ENCODE measurements at regions not wholly inside any gene's neighbourhood (a gene's known extent, or its start where the extent isn't known, plus 50 kb on each side); places are given as distances from the start of the nearest gene placed in this dataset.
"Not testable (repeated sequence)": the region's sequence is repeated elsewhere in the genome, so short reads cannot be mapped to it uniquely, and the experiment has no call there.

DNA sequence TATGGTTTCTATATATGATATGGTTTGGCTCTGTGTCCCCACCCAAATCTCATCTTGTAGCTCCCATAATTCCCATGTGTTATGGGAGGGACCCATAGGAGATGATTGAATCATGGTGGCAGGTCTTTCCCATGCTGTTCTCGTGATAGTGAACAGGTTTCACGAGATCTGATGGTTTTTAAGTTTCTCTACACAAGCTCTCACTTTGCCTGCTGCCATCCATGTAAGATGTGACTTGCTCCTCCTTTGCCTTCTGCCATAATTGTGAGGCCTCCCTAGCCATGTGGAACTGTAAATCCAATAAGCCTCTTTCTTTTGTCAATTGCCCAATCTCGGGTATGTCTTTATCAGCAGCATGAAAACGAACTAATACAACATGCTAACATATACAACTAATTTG lies 252.2 kb upstream of the NRIP1 start:
- DNase-seq (ENCODE audit: low spot score), result not testable (repeated sequence)

- DNase-seq (ENCODE audit: low spot score), result no peak
Observed at GRCh38 chr21:15319727-15320126, 254.9 kb upstream of the NRIP1 start.

DNA sequence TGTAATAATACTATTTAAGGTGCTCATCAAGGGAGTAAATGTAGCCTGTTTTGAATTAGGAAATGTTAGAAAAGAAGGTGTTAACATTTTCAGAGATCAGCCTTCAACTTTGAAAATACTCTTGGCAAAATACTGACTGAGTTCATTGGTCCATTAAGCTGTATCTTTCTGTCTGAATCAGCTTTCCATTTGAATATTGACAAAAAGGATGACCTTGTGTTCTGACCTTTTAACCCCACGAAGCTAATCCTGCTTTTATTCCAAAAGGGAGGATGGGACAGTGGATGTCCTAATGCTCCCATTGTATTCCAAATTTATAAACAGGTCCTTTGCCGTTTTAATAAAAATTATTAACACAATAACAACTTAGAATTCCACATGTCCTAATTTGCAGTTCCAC lies 259.7 kb upstream of the NRIP1 start:
- no peak for DNase-seq (ENCODE audit: low spot score)

DNA sequence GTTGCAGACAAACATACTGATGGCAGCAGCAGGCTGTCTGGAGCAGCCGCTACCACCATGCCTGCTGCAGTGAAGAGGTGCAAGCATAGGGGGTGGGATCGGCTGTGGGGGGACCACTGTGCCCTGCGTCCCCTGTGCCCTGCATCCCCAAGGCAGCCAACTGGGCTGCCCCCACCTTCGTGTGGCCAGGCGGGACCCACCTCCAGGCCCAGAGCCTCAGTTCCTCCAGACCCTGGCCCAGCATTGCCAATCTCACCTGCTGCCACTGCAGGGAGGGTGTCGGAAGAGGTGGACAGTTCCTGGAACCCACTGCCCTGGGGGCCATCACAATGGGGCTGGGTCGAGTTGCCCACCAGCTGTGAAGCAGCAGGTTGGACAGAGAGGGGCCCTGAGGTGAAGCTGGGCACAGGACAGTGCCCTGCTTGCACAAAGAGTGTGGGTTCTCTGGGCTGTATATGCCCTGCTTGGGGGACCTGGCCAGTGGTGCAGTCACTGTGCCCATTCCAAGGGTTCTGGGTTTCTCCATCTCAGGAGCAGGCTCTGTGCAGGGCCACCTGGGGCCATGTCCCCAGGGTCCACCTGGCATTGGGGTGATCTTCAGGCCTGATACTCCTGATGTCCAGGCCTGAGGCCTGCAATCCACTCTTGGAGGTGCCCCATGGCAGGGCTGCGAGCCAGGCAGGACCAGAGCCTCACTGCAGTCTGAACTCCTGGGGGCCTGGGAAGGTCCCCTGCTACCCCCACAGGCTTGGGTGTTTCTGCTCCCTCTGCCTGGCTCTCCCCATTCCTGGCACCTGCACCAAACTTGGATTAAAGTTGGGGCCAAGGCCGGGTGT lies 261.4 kb upstream of the NRIP1 start:
- no peak for DNase-seq (ENCODE audit: low spot score)

DNA sequence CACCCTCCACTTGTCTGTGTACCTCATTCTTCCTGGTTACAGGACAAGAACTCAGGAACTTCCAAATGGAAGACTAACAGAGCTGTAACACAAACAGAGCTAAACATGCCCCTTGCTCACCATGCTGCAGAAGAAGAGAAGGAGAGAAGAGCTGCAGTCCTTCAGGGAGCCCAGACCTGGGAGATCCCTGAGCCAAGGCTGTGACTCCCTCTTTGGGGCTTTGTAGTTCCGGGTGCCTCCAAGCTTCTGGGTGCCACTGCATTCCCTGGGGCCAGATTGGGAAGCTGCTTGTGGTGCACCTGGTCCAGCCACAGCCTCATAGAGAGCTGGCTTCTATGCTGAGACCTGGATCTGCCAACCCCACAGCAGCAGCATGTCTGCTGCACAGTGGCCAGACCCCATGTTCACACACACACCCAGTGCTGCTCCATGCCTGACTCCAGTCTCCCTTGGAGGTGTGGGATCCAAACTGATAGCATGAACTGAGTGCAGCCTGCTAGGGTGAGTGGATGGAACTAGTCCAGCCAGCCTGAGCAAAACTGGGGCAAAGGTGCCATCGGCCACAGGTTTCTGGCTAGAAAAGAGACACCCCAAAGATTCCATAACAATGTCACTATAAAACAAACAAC lies 263.0 kb upstream of the NRIP1 start:
- no peak for DNase-seq (ENCODE audit: low spot score)

DNA sequence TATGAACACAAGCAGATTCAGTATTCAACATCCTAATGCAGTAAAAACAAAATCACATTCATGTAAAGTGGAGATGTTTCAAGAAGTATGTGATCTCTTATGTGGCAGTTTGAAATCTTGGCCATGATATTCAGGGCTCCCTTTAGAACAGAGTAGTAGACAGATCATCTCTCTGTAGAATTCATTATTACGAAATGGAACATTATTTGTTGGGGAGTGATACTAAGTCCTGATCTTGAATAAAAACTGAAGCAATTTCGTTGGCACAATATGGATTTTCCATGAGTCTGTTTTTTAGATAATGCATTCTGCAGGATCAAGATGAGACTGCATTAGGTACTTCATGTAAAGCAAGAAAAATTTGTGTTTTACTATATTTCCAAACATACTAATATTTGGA lies 264.4 kb upstream of the NRIP1 start:
- no peak for DNase-seq (ENCODE audit: low spot score)

GRCh38 chr21:15330872-15331271 lies 266.1 kb upstream of the NRIP1 start:
- DNase-seq (ENCODE audit: low spot score), result no peak

- no peak for DNase-seq (ENCODE audit: low spot score)
Observed at GRCh38 chr21:15332572-15332971, 267.8 kb upstream of the NRIP1 start.

DNA sequence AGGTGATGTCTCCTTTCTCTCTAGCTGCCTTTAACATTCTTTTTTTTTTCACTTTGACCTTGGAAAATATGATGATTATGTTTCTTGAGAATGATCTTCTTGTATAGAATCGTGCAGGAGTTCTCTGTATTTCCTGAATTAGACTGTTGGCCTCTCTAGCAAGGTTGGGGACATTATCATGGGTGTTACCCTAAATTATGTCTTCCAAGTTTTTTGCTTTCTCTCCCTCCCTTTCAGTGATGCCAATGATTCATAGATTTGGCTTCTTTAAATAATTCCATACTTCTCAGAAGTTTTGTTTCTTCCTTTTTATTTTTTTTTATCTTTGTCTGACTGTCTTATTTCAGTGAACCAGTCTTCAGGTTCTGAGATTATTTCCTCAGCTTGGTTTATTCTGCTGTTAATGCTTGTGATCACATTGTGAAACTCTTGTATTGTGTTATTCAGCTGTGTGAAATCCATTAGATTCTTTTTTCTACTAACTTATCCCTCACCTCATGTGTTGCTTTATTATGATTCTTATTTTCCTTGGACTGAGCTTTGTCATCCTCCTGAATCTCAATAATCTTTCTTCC lies 268.4 kb upstream of the NRIP1 start:
- DNase-seq (ENCODE audit: low spot score), result no peak

GRCh38 chr21:15333951-15334350 lies 269.2 kb upstream of the NRIP1 start:
- no peak for DNase-seq (ENCODE audit: low spot score)

DNA sequence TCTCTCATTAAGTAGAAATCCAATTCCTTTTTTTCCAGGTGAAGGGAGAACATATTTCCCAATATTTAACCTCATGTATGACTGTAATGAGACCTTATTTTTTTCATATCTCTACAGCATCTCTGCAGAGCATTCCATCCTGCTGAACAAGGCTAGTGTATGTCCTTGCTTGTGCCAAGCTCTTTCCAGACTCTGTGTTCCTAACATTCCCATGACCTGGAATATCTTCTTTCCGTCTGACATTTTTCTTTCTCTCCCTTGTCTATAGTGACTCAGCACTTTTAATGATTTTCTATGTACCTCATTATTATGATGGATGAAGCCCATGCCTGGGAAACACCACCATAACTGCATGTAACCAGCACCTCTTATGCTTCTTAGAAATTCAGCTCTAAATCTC lies 278.3 kb upstream of the NRIP1 start:
- DNase-seq (ENCODE audit: low spot score), result no peak

DNA sequence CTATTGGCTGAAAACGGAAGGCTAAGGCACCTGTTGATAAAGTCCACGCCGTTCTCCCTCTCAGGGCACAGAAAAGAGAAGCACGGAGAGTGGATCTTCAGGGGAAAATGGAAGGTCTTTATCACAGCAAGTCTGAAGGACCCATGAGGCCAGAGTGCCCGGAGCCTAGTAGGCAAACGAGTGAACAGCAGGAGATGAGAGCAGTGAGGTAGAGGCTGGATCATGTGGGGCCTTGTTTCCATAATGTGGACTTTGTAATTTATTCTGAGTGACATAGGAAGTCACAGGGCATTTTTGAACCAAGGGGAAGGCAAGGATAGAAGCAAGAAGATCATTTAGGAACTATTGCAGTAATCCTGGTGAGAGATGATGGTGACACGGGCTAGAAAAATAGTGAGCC lies 287.2 kb upstream of the NRIP1 start:
- no peak for DNase-seq (ENCODE audit: low spot score)

DNA sequence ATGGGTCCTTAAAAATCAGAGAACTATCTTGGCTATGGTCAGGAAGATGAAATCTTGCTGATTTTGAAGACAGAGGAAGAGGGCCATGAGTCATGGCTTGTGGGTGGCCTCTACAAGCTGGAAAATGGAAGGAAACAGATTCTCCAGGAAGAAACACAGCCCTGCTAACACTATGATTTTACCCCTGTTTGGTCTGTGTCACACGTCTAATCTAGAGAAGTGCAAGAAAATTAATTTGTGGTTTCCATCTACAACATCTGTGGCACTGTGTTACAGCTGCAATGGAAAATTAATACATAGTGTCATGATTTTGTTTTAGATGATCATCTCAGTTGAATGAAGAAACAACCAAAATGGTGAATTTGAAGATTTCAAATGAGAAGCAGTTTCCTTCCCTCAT lies 288.7 kb upstream of the NRIP1 start:
- no peak for DNase-seq (ENCODE audit: low spot score)

GRCh38 chr21:15354516-15354915 lies 289.7 kb upstream of the NRIP1 start:
- DNase-seq (ENCODE audit: low spot score), result no peak

DNA sequence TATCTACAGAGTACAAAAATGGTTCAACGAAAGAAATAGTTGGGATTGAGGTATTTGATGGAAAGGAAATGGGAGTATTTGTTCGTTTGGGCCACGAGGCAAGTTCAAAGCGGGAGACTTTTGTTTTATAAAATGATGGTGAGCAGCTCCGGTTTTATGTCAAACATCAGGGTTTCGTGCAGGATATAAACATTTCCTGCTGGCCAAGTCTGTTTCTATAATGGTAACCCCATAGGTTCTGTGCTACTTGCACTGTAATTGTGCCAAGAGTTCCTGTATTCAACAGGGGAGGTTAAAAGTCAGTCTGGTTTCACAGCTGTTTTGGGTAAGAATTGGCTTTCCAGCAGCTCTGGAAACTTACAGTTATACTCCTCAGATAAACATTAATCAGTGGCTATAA lies 290.3 kb upstream of the NRIP1 start:
- no peak for DNase-seq (ENCODE audit: low spot score)

DNA sequence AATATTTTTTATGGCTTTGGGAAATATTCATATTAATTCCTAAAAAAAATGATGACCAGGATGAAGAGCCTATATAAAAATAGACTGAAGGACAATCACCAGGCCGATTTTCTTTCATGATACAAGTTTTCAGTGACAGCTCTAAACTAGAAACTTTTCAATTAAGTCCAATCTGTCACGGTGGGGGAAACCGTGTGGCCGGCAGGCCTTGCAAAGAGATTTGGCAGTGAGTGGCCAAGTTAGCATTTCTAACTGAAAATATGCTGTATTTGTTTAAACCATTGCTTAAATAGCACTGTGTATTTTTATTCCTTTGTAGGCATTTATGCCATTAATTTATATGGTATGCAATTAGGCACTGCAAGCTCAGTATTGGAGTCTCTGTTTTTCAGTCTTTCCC lies 294.5 kb upstream of the NRIP1 start:
- DNase-seq (ENCODE audit: low spot score), result no peak

GRCh38 chr21:15362458-15362857 lies 297.7 kb upstream of the NRIP1 start:
- DNase-seq (ENCODE audit: low spot score), result no peak

- DNase-seq (ENCODE audit: low spot score), result no peak
Observed at GRCh38 chr21:15363921-15364320, 299.1 kb upstream of the NRIP1 start.

GRCh38 chr21:15365751-15366392 lies 301.1 kb upstream of the NRIP1 start:
- DNase-seq (ENCODE audit: low spot score), result no peak

- DNase-seq (ENCODE audit: low spot score), result no peak
Observed at GRCh38 chr21:15366555-15366954, 301.8 kb upstream of the NRIP1 start.

DNA sequence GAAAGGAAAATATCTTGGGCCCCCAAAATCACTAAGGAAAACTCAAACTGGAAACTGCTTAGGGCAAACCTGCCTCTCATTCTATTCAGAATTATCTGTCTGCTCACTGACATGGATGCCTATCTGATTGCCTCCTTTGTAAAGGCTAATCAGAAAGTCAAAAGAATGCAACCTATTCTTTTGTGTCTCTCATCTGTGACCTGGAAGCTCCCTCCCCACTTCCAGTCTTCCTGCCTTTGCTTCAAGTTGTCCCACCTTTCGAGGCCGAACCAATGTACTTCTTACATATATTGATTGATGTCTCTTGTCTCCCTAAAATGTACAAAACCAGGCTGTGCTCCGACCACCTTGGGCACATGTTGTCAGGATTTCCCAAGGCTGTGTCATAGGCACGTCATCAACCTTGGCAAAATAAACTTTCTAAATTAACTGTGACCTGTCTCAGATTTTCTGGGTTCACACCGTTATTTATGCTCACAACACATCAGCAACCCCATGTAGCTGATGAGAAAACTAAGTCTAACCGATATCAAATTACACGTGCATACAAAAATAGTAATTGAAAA lies 302.3 kb upstream of the NRIP1 start:
- no peak for DNase-seq (ENCODE audit: low spot score)

DNA sequence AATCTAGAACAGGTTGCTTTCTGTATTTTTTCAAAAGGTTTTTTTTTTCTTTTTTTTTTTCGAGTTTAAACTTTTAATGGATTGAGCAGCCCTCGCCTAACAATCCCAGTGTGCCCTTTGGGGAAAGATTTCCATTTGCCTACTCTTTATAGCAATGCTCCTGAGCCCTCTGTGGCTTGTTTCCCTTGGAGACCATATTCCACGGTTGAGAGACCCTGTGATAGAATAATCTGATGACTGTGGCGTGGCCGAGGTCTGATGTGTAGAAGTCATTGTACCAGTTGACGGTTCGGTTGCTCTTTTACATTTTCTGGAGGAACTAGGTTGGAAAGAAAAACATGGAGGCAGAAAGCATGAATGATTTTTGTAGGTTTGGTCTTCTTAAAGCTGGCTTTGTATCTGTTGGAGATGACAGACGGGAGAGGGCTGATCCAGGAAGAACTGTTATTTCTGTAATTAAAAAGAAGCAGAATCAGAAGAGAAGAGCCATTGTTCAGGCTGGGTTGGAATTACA lies 305.7 kb upstream of the NRIP1 start:
- DNase-seq (ENCODE audit: low spot score), result no peak
